DND-41 (cell line): ENCODE measurements at regions not wholly inside any gene's neighbourhood (a gene's known extent, or its start where the extent isn't known, plus 50 kb on each side); places are given as distances from the start of the nearest gene placed in this dataset.

Experiments used
- EZH2 ChIP-seq: IDR thresholded peaks from 3 replicates; pipeline ENCODE4 v1.6.1; 2012; ENCODE audit warnings: borderline replicate concordance, low read depth, mild to moderate bottlenecking, moderate library complexity, low read length, inconsistent platforms; ENCODE audit not compliant: severe bottlenecking
- TF ChIP-seq, protein P1 (sequence below): IDR thresholded peaks from 2 replicates; pipeline ENCODE4 v1.5.1; 2012; ENCODE audit warnings: borderline replicate concordance, low read length, moderate library complexity, mild to moderate bottlenecking; ENCODE audit not compliant: poor library complexity, severe bottlenecking; ENCODE audit errors: extremely low read depth

DNA sequence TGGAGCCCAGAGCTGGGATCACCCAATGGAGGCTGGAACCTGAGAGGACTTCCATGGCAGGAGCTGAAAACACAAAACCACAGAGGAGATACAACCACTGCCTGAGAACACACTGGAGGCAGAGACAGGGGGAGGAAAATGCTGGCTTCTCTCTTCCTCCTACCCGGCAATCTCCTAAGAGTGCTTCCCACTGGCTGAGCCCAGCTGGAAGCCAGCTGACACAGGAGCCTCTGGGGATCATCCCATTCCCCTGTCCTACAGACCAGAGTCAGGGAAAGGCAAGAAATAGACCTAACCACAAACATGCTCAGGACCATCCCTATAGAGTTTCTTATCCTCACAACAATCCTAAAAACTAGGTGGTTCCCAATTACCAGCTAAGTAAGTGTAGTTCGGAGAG lies 112.4 kb upstream of the CDH5 start:
- TF ChIP-seq, protein P1, sequence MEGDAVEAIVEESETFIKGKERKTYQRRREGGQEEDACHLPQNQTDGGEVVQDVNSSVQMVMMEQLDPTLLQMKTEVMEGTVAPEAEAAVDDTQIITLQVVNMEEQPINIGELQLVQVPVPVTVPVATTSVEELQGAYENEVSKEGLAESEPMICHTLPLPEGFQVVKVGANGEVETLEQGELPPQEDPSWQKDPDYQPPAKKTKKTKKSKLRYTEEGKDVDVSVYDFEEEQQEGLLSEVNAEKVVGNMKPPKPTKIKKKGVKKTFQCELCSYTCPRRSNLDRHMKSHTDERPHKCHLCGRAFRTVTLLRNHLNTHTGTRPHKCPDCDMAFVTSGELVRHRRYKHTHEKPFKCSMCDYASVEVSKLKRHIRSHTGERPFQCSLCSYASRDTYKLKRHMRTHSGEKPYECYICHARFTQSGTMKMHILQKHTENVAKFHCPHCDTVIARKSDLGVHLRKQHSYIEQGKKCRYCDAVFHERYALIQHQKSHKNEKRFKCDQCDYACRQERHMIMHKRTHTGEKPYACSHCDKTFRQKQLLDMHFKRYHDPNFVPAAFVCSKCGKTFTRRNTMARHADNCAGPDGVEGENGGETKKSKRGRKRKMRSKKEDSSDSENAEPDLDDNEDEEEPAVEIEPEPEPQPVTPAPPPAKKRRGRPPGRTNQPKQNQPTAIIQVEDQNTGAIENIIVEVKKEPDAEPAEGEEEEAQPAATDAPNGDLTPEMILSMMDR = no peak
- no peak for TF ChIP-seq EZH2
